ENCODE measurements at regions not wholly inside any gene's neighbourhood (a gene's known extent, or its start where the extent isn't known, plus 50 kb on each side); places are given as distances from the start of the nearest gene placed in this dataset.

GRCh38 chr6:10205892-10206291 is 209.0 kb downstream of the TFAP2A start:
- TF ChIP-seq CTCF (conservative IDR thresholded peaks at IDR 0.05 in 1 of 2, IDR thresholded peaks at IDR 0.05 in 1 of 2; ENCODE audit: extremely low read depth in 1 of 2, insufficient read depth in 1 of 2, low read depth in 1 of 2, low read length in 2 of 2) = no peak
- no peak for TF ChIP-seq EZH2 (IDR thresholded peaks at IDR 0.05; ENCODE audit: borderline replicate concordance, low read length)

Data from mammary epithelial cell (primary cell).